NOMO-1 treated with dmso at 0.1 percent for 144 hours (cell line): ENCODE measurements at regions not wholly inside any gene's neighbourhood (a gene's known extent, or its start where the extent isn't known, plus 50 kb on each side); places are given as distances from the start of the nearest gene placed in this dataset.

Experiments used
- DNase-seq: peaks from one replicate; lab custom pipeline; 2025; ENCODE audit not compliant: unreplicated experiment; lab: John Stamatoyannopoulos, UW

GRCh38 chr3:161989012-161989411, 492.4 kb downstream of the OTOL1 start:
- no peak for DNase-seq

- no peak for DNase-seq
These were observed 493.4 kb downstream of the OTOL1 start for GRCh38 chr3:161990036-161990435.

GRCh38 chr3:161991901-161992540, 495.4 kb downstream of the OTOL1 start:
- no peak for DNase-seq

GRCh38 chr3:161999846-162000245, 503.2 kb downstream of the OTOL1 start:
- DNase-seq = no peak

- no peak for DNase-seq
These were observed 511.1 kb downstream of the OTOL1 start for GRCh38 chr3:162007722-162008121.

GRCh38 chr3:162012633-162013032, 516.0 kb downstream of the OTOL1 start:
- no peak for DNase-seq

- DNase-seq = no peak
These were observed 517.7 kb downstream of the OTOL1 start for GRCh38 chr3:162014284-162014683.

- DNase-seq = no peak
These were observed 519.2 kb downstream of the OTOL1 start for GRCh38 chr3:162015856-162016255.

- DNase-seq = no peak
These were observed 523.2 kb downstream of the OTOL1 start for GRCh38 chr3:162019817-162020216.

GRCh38 chr3:162021206-162021605, 524.6 kb downstream of the OTOL1 start:
- DNase-seq = no peak

GRCh38 chr3:162022911-162023310, 526.3 kb downstream of the OTOL1 start:
- DNase-seq = no peak

GRCh38 chr3:162029736-162030135, 533.1 kb downstream of the OTOL1 start:
- DNase-seq = no peak

GRCh38 chr3:162034368-162034767, 537.8 kb downstream of the OTOL1 start:
- DNase-seq = no peak

GRCh38 chr3:162041622-162042021, 545.0 kb downstream of the OTOL1 start:
- no peak for DNase-seq

- no peak for DNase-seq
These were observed 556.0 kb downstream of the OTOL1 start for GRCh38 chr3:162052636-162053035.

GRCh38 chr3:162072656-162073164, 576.1 kb downstream of the OTOL1 start:
- DNase-seq = no peak

GRCh38 chr3:162073422-162073975, 576.9 kb downstream of the OTOL1 start:
- DNase-seq = no peak

GRCh38 chr3:162077108-162077507, 580.5 kb downstream of the OTOL1 start:
- DNase-seq = no peak

- DNase-seq = no peak
These were observed 585.9 kb downstream of the OTOL1 start for GRCh38 chr3:162082516-162082915.

GRCh38 chr3:162087361-162087760, 590.8 kb downstream of the OTOL1 start:
- DNase-seq = no peak

GRCh38 chr3:162092751-162093150, 596.1 kb downstream of the OTOL1 start:
- DNase-seq = no peak

- no peak for DNase-seq
These were observed 597.7 kb downstream of the OTOL1 start for GRCh38 chr3:162094301-162094700.

GRCh38 chr3:162096874-162097273, 600.3 kb downstream of the OTOL1 start:
- no peak for DNase-seq
